H1 (cell line): ENCODE measurements at regions not wholly inside any gene's neighbourhood (a gene's known extent, or its start where the extent isn't known, plus 50 kb on each side); places are given as distances from the start of the nearest gene placed in this dataset.

ENCODE experiments used
- CTBP2 ChIP-seq: IDR thresholded peaks from 2 replicates; pipeline ENCODE4 v1.7.0; 2011; ENCODE audit warnings: borderline replicate concordance, mild to moderate bottlenecking, moderate library complexity, mixed read lengths, low read length; ENCODE audit not compliant: insufficient read depth, insufficient read length
- EGR1 ChIP-seq: IDR thresholded peaks from 2 replicates; pipeline ENCODE4 v1.6.1; 2011; ENCODE audit warnings: low read depth, low read length, borderline replicate concordance
- JUND ChIP-seq: IDR thresholded peaks from 2 replicates; pipeline ENCODE4 v1.6.1; 2011; ENCODE audit warnings: mild to moderate bottlenecking, improper control_type of control experiment, low read length
- KDM4A ChIP-seq: IDR thresholded peaks from one replicate; pipeline ENCODE4 v1.7.1; 2012; ENCODE audit warnings: low read depth, mild to moderate bottlenecking, moderate library complexity, low read length, inconsistent platforms; ENCODE audit not compliant: severe bottlenecking
- NRF1 ChIP-seq: IDR thresholded peaks from 2 replicates; pipeline ENCODE4 v1.6.1; 2011; ENCODE audit warnings: mild to moderate bottlenecking, low read depth, low read length, improper control_type of control experiment
- TF ChIP-seq, protein P1 (sequence below): IDR thresholded peaks from 2 replicates; pipeline ENCODE4 v1.6.1; 2012; ENCODE audit warnings: low read length, inconsistent platforms

DNA sequence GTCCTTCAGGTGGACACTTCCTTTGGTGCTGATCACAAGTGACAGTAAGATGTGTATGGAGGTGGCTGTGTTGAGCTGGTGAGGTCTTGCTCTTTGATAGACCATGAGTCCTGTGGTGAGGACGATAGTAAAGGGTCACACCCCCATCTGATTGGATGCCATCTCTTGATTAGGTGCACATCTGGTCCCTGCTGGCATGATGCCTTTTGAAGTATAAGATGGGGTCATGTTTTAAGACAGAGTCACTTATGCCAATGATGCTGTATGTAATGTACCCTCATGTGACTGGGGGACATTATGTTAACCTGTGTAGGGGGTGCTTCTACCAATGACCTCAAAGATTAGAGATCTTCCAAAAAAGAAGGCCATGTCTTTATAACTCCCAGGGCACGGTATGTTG is 644.6 kb downstream of the ACTR3B start (continued):
- TF ChIP-seq, protein P1, sequence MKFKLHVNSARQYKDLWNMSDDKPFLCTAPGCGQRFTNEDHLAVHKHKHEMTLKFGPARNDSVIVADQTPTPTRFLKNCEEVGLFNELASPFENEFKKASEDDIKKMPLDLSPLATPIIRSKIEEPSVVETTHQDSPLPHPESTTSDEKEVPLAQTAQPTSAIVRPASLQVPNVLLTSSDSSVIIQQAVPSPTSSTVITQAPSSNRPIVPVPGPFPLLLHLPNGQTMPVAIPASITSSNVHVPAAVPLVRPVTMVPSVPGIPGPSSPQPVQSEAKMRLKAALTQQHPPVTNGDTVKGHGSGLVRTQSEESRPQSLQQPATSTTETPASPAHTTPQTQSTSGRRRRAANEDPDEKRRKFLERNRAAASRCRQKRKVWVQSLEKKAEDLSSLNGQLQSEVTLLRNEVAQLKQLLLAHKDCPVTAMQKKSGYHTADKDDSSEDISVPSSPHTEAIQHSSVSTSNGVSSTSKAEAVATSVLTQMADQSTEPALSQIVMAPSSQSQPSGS: no peak
- no peak for TF ChIP-seq EGR1
- TF ChIP-seq KDM4A: no peak
- no peak for TF ChIP-seq NRF1
- TF ChIP-seq JUND: no peak
- TF ChIP-seq CTBP2: no peak
